HCT116 (cell line): ENCODE measurements at regions not wholly inside any gene's neighbourhood (a gene's known extent, or its start where the extent isn't known, plus 50 kb on each side); places are given as distances from the start of the nearest gene placed in this dataset.

Experiments used
- POLR2A ChIP-seq: IDR thresholded peaks from 2 replicates; pipeline ENCODE4 v1.7.0; 2011; ENCODE audit warnings: borderline replicate concordance; ENCODE audit not compliant: insufficient read depth, insufficient read length; ENCODE audit errors: extremely low read depth
- TF ChIP-seq, protein P1 (sequence below), 3 experiments: fragments of 200-600 bp in 1 of 3; sonication (generic) in 1 of 3; IDR thresholded peaks in 2 of 3; conservative IDR thresholded peaks in 1 of 3; 2 replicates each; pipeline ENCODE4 v1.5.1; 2012 to 2017; ENCODE audit warnings: low read depth in 2 of 3, low read length in 2 of 3, antibody characterized with exemption in 1 of 3, borderline replicate concordance in 1 of 3, control low read depth in 1 of 3, mild to moderate bottlenecking in 1 of 3, mixed read lengths in 1 of 3, mixed run types in 1 of 3, moderate library complexity in 1 of 3; ENCODE audit not compliant: insufficient read depth in 1 of 3

DNA sequence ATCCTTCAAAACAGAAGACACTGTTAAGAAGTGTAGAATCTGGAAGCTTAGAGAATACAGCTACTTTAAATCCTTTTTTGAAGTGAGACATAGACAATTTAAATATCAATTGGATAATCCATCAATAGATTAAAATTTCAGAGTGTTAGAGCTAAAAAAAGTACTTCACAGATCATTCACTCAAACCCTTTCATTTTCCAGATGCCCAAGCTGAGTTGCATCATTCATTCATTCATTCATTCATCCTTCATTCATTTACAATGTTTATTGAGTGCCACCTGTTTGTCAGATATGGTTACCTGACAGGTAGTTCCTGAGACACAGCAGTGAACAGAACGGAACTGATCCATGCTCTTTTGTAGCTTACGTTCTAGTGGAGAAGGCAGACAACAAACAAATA is 290.7 kb upstream of the MTPN start:
- TF ChIP-seq, protein P1, sequence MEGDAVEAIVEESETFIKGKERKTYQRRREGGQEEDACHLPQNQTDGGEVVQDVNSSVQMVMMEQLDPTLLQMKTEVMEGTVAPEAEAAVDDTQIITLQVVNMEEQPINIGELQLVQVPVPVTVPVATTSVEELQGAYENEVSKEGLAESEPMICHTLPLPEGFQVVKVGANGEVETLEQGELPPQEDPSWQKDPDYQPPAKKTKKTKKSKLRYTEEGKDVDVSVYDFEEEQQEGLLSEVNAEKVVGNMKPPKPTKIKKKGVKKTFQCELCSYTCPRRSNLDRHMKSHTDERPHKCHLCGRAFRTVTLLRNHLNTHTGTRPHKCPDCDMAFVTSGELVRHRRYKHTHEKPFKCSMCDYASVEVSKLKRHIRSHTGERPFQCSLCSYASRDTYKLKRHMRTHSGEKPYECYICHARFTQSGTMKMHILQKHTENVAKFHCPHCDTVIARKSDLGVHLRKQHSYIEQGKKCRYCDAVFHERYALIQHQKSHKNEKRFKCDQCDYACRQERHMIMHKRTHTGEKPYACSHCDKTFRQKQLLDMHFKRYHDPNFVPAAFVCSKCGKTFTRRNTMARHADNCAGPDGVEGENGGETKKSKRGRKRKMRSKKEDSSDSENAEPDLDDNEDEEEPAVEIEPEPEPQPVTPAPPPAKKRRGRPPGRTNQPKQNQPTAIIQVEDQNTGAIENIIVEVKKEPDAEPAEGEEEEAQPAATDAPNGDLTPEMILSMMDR (IDR thresholded peaks at IDR 0.05 in 2 of 3, conservative IDR thresholded peaks at IDR 0.05 in 1 of 3; ENCODE audit: borderline replicate concordance in 1 of 3, insufficient read depth in 1 of 3, low read depth in 2 of 3, low read length in 2 of 3): no peak
- no peak for TF ChIP-seq POLR2A
